SK-N-SH (cell line): ENCODE measurements at regions not wholly inside any gene's neighbourhood (a gene's known extent, or its start where the extent isn't known, plus 50 kb on each side); places are given as distances from the start of the nearest gene placed in this dataset.

ENCODE experiments used
- CTCF ChIA-PET: fragments of 300-600, 350-600 bp; formaldehyde crosslinking; extraction: SDS; loops from one replicate; lab custom pipeline; 2021; lab: Yijun Ruan, JAX
- POLR2A ChIA-PET: fragments of 350-600 bp; sonication (Branson Sonifier 250); formaldehyde crosslinking; extraction: SDS; loops from one replicate; lab custom pipeline; 2020; ENCODE audit warnings: antibody characterized with exemption, inconsistent platforms; lab: Yijun Ruan, JAX
- DNase-seq: peaks from one replicate; pipeline ENCODE4 v3.0.0; 2012
- H2AFZ ChIP-seq: fragments of 200-600 bp; sonication (generic); 2 replicates; pipeline ENCODE4 v1.8.1; 2016; ENCODE audit warnings: antibody characterized with exemption, mild to moderate bottlenecking, low read depth
- H3F3A ChIP-seq: fragments of 200-600 bp; sonication (generic); replicated peaks from 2 replicates; pipeline ENCODE3; 2016; ENCODE audit warnings: antibody characterized with exemption, mild to moderate bottlenecking; ENCODE audit not compliant: insufficient read depth
- H3K27ac ChIP-seq, 2 experiments: fragments of 200-500 bp in 1 of 2; fragments of 200-600 bp in 1 of 2; sonication (Bioruptor generic) in 1 of 2; sonication (generic), shearing (Covaris generic) in 1 of 2; 2 replicates each; pipeline versions ENCODE4 v1.5.1 to v1.6.1; 2014 to 2016; ENCODE audit warnings: low read depth in 2 of 2, inconsistent platforms in 1 of 2, low read length in 1 of 2, mild to moderate bottlenecking in 1 of 2, mixed read lengths in 1 of 2
- H3K27me3 ChIP-seq: fragments of 200-600 bp; sonication (generic), shearing (Covaris generic); 2 replicates; pipeline ENCODE4 v1.6.1; 2016; ENCODE audit warnings: mixed run types; ENCODE audit not compliant: insufficient read depth
- H3K36me3 ChIP-seq, 2 experiments: fragments of 200-500 bp in 1 of 2; fragments of 200-600 bp in 1 of 2; sonication (Bioruptor generic) in 1 of 2; sonication (generic) in 1 of 2; replicated peaks in 1 of 2; 2 replicates each; pipeline versions ENCODE3 to v1.5.1; 2014 to 2016; ENCODE audit warnings: low read length in 1 of 2, mild to moderate bottlenecking in 1 of 2; ENCODE audit not compliant: insufficient read depth in 2 of 2, control insufficient read depth in 1 of 2
- H3K4me1 ChIP-seq, 2 experiments: fragments of 200-500 bp in 1 of 2; fragments of 200-600 bp in 1 of 2; sonication (Bioruptor generic) in 1 of 2; sonication (generic), shearing (Covaris generic) in 1 of 2; 2 replicates each; pipeline versions ENCODE4 v1.5.1 to v1.6.1; 2014 to 2016; ENCODE audit warnings: low read depth in 1 of 2, low read length in 1 of 2, mixed run types in 1 of 2; ENCODE audit not compliant: insufficient read depth in 2 of 2, control insufficient read depth in 1 of 2
- H3K4me2 ChIP-seq: fragments of 200-600 bp; sonication (generic), shearing (Covaris generic); 2 replicates; pipeline ENCODE4 v1.6.1; 2017; ENCODE audit warnings: mixed run types
- H3K4me3 ChIP-seq, 2 experiments: fragments of 200-500 bp in 1 of 2; fragments of 200-600 bp in 1 of 2; sonication (Bioruptor generic) in 1 of 2; sonication (generic), shearing (Covaris generic) in 1 of 2; 2 replicates each; pipeline versions ENCODE4 v1.5.1 to v1.8.1; 2014 to 2016; ENCODE audit warnings: low read depth in 2 of 2, inconsistent platforms in 1 of 2, low read length in 1 of 2, mild to moderate bottlenecking in 1 of 2, mixed read lengths in 1 of 2, moderate library complexity in 1 of 2
- H3K79me2 ChIP-seq: fragments of 200-600 bp; sonication (generic); 2 replicates; pipeline ENCODE4 v1.8.1; 2017; ENCODE audit warnings: mild to moderate bottlenecking; ENCODE audit not compliant: insufficient read depth
- H3K9ac ChIP-seq: fragments of 200-600 bp; sonication (generic); 2 replicates; pipeline ENCODE4 v1.6.1; 2017; ENCODE audit warnings: mixed run types
- H3K9me2 ChIP-seq: fragments of 200-600 bp; sonication (generic); 2 replicates; pipeline ENCODE4 v1.6.1; 2017; ENCODE audit warnings: mixed run types
- H3K9me3 ChIP-seq: fragments of 200-600 bp; sonication (generic); 2 replicates; pipeline ENCODE4 v1.6.1; 2017; ENCODE audit warnings: mixed run types, mild to moderate bottlenecking, moderate library complexity
- H4K20me1 ChIP-seq: fragments of 200-600 bp; sonication (generic); 2 replicates; pipeline ENCODE4 v1.6.1; 2017; ENCODE audit warnings: mild to moderate bottlenecking, mixed run types; ENCODE audit not compliant: insufficient read depth
- EP300 ChIP-seq, 2 experiments: IDR thresholded peaks; 2 replicates each; pipeline versions ENCODE4 v1.4.0 to v1.6.1; 2012; ENCODE audit warnings: borderline replicate concordance in 1 of 2, low read depth in 1 of 2, low read length in 1 of 2
- EZH2phosphoT487 ChIP-seq: fragments of 200-600 bp; sonication (generic); IDR thresholded peaks from 2 replicates; pipeline ENCODE4 v1.6.1; 2017; ENCODE audit warnings: low read depth, mixed run types, mild to moderate bottlenecking, antibody characterized with exemption, moderate library complexity, borderline replicate concordance
- FOSL2 ChIP-seq: IDR thresholded peaks from 2 replicates; pipeline ENCODE4 v1.4.0; 2012; ENCODE audit warnings: low read depth, mild to moderate bottlenecking, moderate library complexity, borderline replicate concordance
- GABPA ChIP-seq: IDR thresholded peaks from 2 replicates; pipeline ENCODE4 v1.4.0; 2012; ENCODE audit warnings: low read depth, mild to moderate bottlenecking
- GATA2 ChIP-seq: sonication (generic); formaldehyde crosslinking; IDR thresholded peaks from 2 replicates; pipeline ENCODE4 v1.5.0; 2020; ENCODE audit warnings: mild to moderate bottlenecking, missing genetic modification reagents
- MAX ChIP-seq: IDR thresholded peaks from 2 replicates; pipeline ENCODE4 v1.4.0; 2012; ENCODE audit warnings: low read depth
- MEF2A ChIP-seq: IDR thresholded peaks from 2 replicates; pipeline ENCODE4 v1.4.0; 2012; ENCODE audit warnings: low read depth, borderline replicate concordance
- SIN3A ChIP-seq: IDR thresholded peaks from 2 replicates; pipeline ENCODE4 v1.6.1; 2012; ENCODE audit warnings: low read depth, mild to moderate bottlenecking, low read length, moderate library complexity, borderline replicate concordance
- SMC3 ChIP-seq: IDR thresholded peaks from 2 replicates; pipeline ENCODE4 v1.6.1; 2012; ENCODE audit warnings: low read depth, low read length, improper control_type of control experiment
- TCF12 ChIP-seq: IDR thresholded peaks from 2 replicates; pipeline ENCODE4 v1.4.0; 2012
- TEAD4 ChIP-seq: IDR thresholded peaks from 2 replicates; pipeline ENCODE4 v1.4.0; 2012; ENCODE audit warnings: mild to moderate bottlenecking, borderline replicate concordance; ENCODE audit not compliant: insufficient read depth
- USF1 ChIP-seq: IDR thresholded peaks from 2 replicates; pipeline ENCODE4 v1.4.0; 2012; ENCODE audit warnings: low read depth, borderline replicate concordance
- USF2 ChIP-seq: fragments of 150-350 bp; IDR thresholded peaks from 2 replicates; pipeline ENCODE4 v1.6.1; 2017; ENCODE audit warnings: antibody characterized with exemption, low read length, low read depth, borderline replicate concordance
- YY1 ChIP-seq: IDR thresholded peaks from 2 replicates; pipeline ENCODE4 v1.4.0; 2012; ENCODE audit warnings: low read depth, mild to moderate bottlenecking

- TF ChIP-seq USF2 (no peak), EP300 (IDR thresholded peaks at IDR 0.05; ENCODE audit: borderline replicate concordance in 1 of 2, low read depth in 1 of 2, low read length in 1 of 2) (no peak), YY1 (no peak), TCF12 (no peak)
These were observed 147.1 kb downstream of the DNAJB9 start (continued) for GRCh38 chr7:108716783-108717182.

- DNase-seq = no peak
- no peaks in the 10 kb centered on the region for H3K79me2 ChIP-seq
- H3K4me1 ChIP-seq = no peaks in the 10 kb centered on the region
- no peaks in the 10 kb centered on the region for H3K27me3 ChIP-seq
- no peak overlapping the region for H3K4me3 ChIP-seq
- no peaks in the 10 kb centered on the region for H3F3A ChIP-seq
- ChIA-PET POLR2A (no interaction called here), CTCF (no interaction called here)
- no peaks in the 10 kb centered on the region for H4K20me1 ChIP-seq
- H3K9me2 ChIP-seq = no peaks in the 10 kb centered on the region
- H2AFZ ChIP-seq = no peak overlapping the region
- no peaks in the 10 kb centered on the region for H3K36me3 ChIP-seq
- H3K9me3 ChIP-seq = no peaks in the 10 kb centered on the region; the same call in 1 of the 2 replicates
- TF ChIP-seq GATA2 (CRISPR knock-in tag) = no peak
- no peak overlapping the region for H3K27ac ChIP-seq
- no peak overlapping the region for H3K9ac ChIP-seq
- H3K4me2 ChIP-seq = no peak overlapping the region
These were observed 148.1 kb downstream of the DNAJB9 start for GRCh38 chr7:108717781-108718180.

GRCh38 chr7:108719631-108720030 is 150.0 kb downstream of the DNAJB9 start:
- POLR2A ChIA-PET = no interaction called here
- no peak overlapping the region for H3K4me2 ChIP-seq
- H3K9me3 ChIP-seq = no peaks in the 10 kb centered on the region; the same call in 1 of the 2 replicates
- no peaks in the 10 kb centered on the region for H3K36me3 ChIP-seq
- TF ChIP-seq USF1 (no peak), EZH2phosphoT487 (no peak), GABPA (no peak), SMC3 (no peak), MAX (no peak), FOSL2 (no peak), MEF2A (no peak), TEAD4 (no peak), SIN3A (no peak), YY1 (no peak)
- no peaks in the 10 kb centered on the region for H4K20me1 ChIP-seq
- H3F3A ChIP-seq = no peaks in the 10 kb centered on the region
- no peak overlapping the region for H3K9ac ChIP-seq
- no peak for DNase-seq
- H3K4me3 ChIP-seq = no peak overlapping the region
- no peaks in the 10 kb centered on the region for H3K9me2 ChIP-seq
- CTCF ChIA-PET = no interaction called here
- peaks cover 0 to 5% of the 10 kb centered on the region in 2 experiments; a peak in 2 of 4 replicates for H3K4me1 ChIP-seq
- H3K27ac ChIP-seq = no peak overlapping the region
- no peaks in the 10 kb centered on the region for H3K79me2 ChIP-seq
- H2AFZ ChIP-seq = no peak overlapping the region
- no peaks in the 10 kb centered on the region for H3K27me3 ChIP-seq
